ENCODE measurements at regions not wholly inside any gene's neighbourhood (a gene's known extent, or its start where the extent isn't known, plus 50 kb on each side); places are given as distances from the start of the nearest gene placed in this dataset.

DNA sequence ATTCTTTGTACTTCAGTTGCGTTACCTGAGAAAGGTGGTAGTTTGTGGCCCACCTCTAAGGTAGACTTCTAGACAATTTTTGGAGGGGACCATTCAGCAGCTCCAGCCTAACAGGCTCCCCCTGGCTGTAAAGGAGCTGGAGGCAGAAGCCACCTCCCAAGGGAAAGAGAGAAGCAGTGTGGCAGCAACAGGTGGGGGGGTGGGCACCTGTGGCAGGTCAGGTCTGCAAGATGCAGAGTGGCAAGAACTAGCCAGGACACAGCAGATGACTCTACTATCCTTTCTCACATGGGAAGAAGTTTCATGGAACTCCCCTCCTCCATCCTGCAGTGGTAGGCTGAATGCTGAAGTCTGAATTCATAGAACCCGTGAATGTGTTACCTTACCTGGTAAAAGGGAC is 148.3 kb upstream of the DTNBP1 start:
- no peak for DNase-seq (ENCODE audit: low read depth)
- TF ChIP-seq, protein P1, sequence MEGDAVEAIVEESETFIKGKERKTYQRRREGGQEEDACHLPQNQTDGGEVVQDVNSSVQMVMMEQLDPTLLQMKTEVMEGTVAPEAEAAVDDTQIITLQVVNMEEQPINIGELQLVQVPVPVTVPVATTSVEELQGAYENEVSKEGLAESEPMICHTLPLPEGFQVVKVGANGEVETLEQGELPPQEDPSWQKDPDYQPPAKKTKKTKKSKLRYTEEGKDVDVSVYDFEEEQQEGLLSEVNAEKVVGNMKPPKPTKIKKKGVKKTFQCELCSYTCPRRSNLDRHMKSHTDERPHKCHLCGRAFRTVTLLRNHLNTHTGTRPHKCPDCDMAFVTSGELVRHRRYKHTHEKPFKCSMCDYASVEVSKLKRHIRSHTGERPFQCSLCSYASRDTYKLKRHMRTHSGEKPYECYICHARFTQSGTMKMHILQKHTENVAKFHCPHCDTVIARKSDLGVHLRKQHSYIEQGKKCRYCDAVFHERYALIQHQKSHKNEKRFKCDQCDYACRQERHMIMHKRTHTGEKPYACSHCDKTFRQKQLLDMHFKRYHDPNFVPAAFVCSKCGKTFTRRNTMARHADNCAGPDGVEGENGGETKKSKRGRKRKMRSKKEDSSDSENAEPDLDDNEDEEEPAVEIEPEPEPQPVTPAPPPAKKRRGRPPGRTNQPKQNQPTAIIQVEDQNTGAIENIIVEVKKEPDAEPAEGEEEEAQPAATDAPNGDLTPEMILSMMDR (IDR thresholded peaks at IDR 0.05; ENCODE audit: low read depth, low read length, missing control alignments): no peak

DNA sequence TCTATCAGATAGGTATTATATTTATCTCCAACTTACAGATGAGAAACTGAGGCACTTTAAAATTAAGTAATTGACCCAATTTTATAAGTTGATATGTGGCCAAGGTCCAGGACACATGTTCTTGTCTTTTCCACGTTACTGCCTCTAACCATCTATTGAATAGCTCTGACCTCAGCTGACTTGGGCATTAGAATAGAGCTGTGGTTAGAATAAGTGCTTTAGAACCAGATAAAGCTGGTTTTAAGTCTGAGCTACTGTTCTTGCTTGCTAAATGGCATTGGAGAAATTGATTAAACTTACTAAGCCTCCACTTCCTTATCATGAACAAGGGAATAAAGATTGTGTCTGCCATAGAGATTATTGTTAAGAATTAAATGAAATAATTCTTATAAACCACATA is 147.8 kb upstream of the DTNBP1 start:
- no peak overlapping the region for H3K4me3 ChIP-seq (ENCODE audit: low read depth, low read length)
- TF ChIP-seq, protein P1 (IDR thresholded peaks at IDR 0.05; ENCODE audit: low read depth, low read length, missing control alignments): no peak
- DNase-seq (ENCODE audit: low read depth): no peak

More for the DNA sequence above, 148.3 kb upstream of the DTNBP1 start:
- H3K4me3 ChIP-seq (ENCODE audit: low read depth, low read length): no peak overlapping the region

DNA sequence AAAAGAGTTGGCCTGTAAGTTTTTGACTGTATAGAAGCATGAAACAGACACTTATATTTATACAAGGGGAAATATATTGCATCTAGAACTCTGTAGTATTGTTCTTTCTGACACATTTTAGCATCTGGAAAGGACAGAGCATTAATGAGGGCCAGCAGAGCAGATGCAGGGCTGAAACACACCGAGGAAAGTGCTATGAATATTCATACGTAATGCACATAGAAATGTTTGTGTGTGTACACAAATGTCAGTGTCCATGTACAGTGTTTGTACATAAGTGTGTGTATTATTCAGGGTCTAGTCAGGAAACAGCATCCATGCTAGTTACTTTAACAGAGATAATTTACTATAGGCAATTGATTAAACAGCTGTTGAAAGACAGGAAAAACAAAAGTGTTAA is 146.5 kb upstream of the DTNBP1 start:
- H3K4me3 ChIP-seq (ENCODE audit: low read depth, low read length): no peak overlapping the region
- TF ChIP-seq, protein P1 (IDR thresholded peaks at IDR 0.05; ENCODE audit: low read depth, low read length, missing control alignments): no peak
- DNase-seq (ENCODE audit: low read depth): no peak

DNA sequence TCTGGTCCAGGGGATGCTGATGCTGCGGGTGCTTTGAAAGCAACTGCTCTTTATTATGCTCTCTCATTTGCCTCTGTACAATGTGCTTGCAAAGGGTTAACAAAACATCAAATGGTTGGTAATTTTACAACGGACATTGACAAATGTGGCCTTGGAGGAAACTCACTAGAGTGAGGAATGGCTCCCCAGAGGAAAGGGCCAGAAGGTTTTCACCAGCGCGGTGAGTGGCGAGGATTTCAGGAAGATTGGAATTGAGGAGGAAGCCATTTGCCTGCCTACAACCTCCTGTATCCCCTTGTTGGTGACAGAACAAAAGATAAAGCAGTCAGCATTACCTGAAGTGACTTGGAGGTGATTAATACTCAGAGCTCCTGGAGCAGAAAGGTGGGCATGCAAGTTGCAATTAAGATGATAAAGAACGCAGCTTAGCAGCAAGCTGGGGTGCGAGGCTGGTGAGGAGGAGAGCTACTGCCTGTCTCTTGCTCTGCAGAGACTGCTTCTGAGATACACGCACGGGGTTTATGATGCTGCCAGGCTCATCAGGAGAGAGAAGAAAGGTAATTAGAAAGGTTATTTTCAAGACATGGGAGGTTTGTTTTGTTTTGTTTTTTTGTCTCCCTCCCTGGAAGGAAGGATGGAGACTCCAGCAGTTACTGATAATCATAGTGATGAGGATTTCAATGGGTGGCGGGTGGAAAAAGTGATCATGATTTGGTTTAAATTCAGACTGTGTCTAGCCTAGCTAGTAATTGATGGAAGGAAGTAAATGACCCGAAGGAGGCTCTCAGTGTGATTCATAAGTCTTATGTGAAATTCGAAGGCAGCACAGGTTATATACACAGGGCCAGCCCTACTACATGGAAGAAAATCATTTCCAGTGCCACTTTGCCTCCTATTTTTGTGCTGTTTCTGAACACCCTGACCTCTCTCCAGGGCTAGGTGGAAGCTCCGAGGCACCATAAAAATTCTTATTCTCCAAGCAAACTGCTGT is 141.6 kb upstream of the DTNBP1 start:
- no peak overlapping the region for H3K4me3 ChIP-seq (ENCODE audit: low read depth, low read length)
- no peak for DNase-seq (ENCODE audit: low read depth)
- TF ChIP-seq, protein P1 (IDR thresholded peaks at IDR 0.05; ENCODE audit: low read depth, low read length, missing control alignments): no peak

DNA sequence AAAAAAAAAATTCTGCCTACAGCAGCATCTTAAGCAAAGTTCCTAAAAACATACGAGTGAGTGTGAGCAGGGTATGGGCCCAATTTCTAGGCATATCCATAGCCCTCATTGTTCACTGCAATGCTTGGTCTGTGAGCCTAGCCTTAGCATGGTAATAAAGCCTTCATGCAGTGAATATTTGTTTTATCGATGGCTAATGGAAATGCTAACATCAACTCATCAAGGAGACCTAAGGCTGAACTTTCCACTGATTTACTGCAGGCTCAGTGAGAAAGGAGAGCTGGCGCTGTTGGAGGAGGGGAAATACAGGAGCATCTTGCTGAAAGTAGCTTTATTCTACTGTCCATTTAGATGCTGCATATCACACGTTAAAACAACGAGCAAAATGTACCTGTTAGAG is 139.6 kb upstream of the DTNBP1 start:
- no peak overlapping the region for H3K4me3 ChIP-seq (ENCODE audit: low read depth, low read length)
- DNase-seq (ENCODE audit: low read depth): no peak
- TF ChIP-seq, protein P1 (IDR thresholded peaks at IDR 0.05; ENCODE audit: low read depth, low read length, missing control alignments): no peak

DNA sequence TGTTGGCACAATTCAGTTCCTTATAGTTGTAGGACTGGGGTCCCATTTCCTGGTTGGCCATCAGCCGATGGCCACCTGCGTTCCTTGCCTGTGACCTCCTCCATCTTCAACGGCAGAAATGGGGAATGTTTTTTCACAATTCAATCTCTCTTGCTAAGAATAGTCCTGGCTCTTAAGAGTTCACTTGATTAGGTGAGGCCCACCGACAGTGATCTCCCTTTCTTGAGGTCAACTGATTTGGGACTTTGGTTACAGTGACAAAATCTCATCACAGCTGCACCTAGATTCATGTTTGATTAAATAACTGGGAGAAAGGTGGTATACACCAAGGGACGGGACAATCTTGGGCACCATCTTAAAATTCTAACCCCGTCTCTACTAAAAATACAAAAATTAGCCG is 139.1 kb upstream of the DTNBP1 start:
- no peak overlapping the region for H3K4me3 ChIP-seq (ENCODE audit: low read depth, low read length)
- no peak for DNase-seq (ENCODE audit: low read depth)
- TF ChIP-seq, protein P1 (IDR thresholded peaks at IDR 0.05; ENCODE audit: low read depth, low read length, missing control alignments): no peak

Data from GM12864 (cell line).